ENCODE measurements at regions not wholly inside any gene's neighbourhood (a gene's known extent, or its start where the extent isn't known, plus 50 kb on each side); places are given as distances from the start of the nearest gene placed in this dataset.

DNA sequence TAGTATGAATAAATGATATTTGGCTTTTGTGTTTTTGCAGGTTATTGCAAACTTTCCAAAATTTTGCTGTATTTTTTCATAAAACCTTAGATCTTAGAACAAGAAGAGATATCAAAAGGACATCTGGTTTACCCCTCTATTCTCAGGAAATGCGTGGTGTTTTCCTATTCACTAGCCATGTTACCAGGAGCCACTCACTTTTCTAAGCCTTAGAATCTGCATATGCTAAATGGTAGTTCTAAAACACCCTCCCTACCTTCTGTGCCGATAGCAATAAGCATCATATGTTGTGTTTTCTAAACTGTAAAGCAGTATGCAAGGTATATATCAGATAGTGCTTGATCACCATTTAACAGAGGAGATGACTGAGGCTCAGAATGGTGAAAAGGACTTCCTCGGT, 715.0 kb upstream of the CELF2 start:
- intact Hi-C loops (cut with micrococcal nuclease; ENCODE audit: unreplicated experiment), result no loop called here
- TF ChIP-seq EZH2 (IDR thresholded peaks at IDR 0.05; ENCODE audit: low read depth) (no peak), CTCF (conservative IDR thresholded peaks at IDR 0.05) (no peak)
- Histone ChIP-seq H2AFZ (no peak overlapping the region), H3K9me3 (ENCODE audit: insufficient read depth, low read depth) (no peaks in the 10 kb centered on the region), H3K36me3 (ENCODE audit: low read depth) (no peaks in the 10 kb centered on the region), H3K9me2 (ENCODE audit: insufficient read depth) (no peaks in the 10 kb centered on the region), H4K20me1 (ENCODE audit: insufficient read depth) (no peaks in the 10 kb centered on the region), H3K4me3 (no peak overlapping the region), H3F3A (ENCODE audit: insufficient read depth, low read depth) (no peaks in the 10 kb centered on the region), H3K4me2 (no peak overlapping the region), H3K4me1 (replicated peaks; ENCODE audit: insufficient read depth) (no peaks in the 10 kb centered on the region), H3K27ac (no peak overlapping the region), H3K79me2 (ENCODE audit: low read depth) (no peaks in the 10 kb centered on the region), H3K27me3 (ENCODE audit: insufficient read depth, low read depth) (no peaks in the 10 kb centered on the region; the same call in 1 of the 2 replicates)
- no peak for DNase-seq
- BruUV-seq (replicated peaks), result no TSS peak
- ChIA-PET POLR2A (ENCODE audit: unreplicated experiment) (no interaction called here), CTCF (no interaction called here)

- POLR2A ChIA-PET (ENCODE audit: unreplicated experiment), result no interaction called here
- H3K9me2 ChIP-seq (ENCODE audit: insufficient read depth), result no peaks in the 10 kb centered on the region
- TF ChIP-seq CTCF (conservative IDR thresholded peaks at IDR 0.05) (no peak), EZH2 (IDR thresholded peaks at IDR 0.05; ENCODE audit: low read depth) (no peak)
- H3K36me3 ChIP-seq (ENCODE audit: low read depth), result no peaks in the 10 kb centered on the region
- no peak overlapping the region for H3K4me2 ChIP-seq
- H4K20me1 ChIP-seq (ENCODE audit: insufficient read depth), result no peaks in the 10 kb centered on the region
- CTCF ChIA-PET, result no interaction called here
- no peaks in the 10 kb centered on the region for H3K9me3 ChIP-seq (ENCODE audit: insufficient read depth, low read depth)
- no peak overlapping the region for H3K4me3 ChIP-seq
- no peaks in the 10 kb centered on the region for H3K4me1 ChIP-seq (replicated peaks; ENCODE audit: insufficient read depth)
- no peak overlapping the region for H3K27ac ChIP-seq
- H3K27me3 ChIP-seq (ENCODE audit: insufficient read depth, low read depth), result no peaks in the 10 kb centered on the region; the same call in 1 of the 2 replicates
- intact Hi-C loops (cut with micrococcal nuclease; ENCODE audit: unreplicated experiment), result no loop called here
- no peaks in the 10 kb centered on the region for H3K79me2 ChIP-seq (ENCODE audit: low read depth)
- H2AFZ ChIP-seq, result no peak overlapping the region
- no peak for DNase-seq
- H3F3A ChIP-seq (ENCODE audit: insufficient read depth, low read depth), result no peaks in the 10 kb centered on the region
- BruUV-seq (replicated peaks), result no TSS peak
These were observed 710.6 kb upstream of the CELF2 start for GRCh38 chr10:10307036-10307435.

DNA sequence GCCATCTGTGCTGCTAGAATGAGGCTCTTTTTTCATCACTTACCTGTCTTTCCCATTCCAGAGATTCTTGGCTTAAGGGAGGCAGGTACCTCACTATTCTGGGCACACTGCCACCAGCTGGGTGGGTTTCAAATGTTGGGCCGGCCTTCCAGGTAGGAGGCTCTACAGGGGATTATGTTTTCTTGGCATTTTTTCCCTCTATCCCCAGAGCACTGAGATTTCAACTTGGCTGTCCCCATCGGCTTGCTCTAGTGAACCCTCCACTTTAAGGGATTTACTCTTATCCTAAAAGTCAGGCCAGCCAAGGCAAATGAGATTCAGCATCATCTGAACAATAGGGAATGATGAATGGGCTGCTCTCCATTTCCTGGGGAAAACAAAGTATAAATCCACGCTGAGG, 710.1 kb upstream of the CELF2 start:
- intact Hi-C loops (cut with micrococcal nuclease; ENCODE audit: unreplicated experiment), result no loop called here
- Histone ChIP-seq H2AFZ (no peak overlapping the region), H4K20me1 (ENCODE audit: insufficient read depth) (no peaks in the 10 kb centered on the region), H3K4me2 (no peak overlapping the region), H3K36me3 (ENCODE audit: low read depth) (no peaks in the 10 kb centered on the region), H3K9me2 (ENCODE audit: insufficient read depth) (no peaks in the 10 kb centered on the region), H3K4me3 (no peak overlapping the region), H3K27ac (no peak overlapping the region), H3F3A (ENCODE audit: insufficient read depth, low read depth) (no peaks in the 10 kb centered on the region), H3K27me3 (ENCODE audit: insufficient read depth, low read depth) (no peaks in the 10 kb centered on the region; the same call in 1 of the 2 replicates), H3K4me1 (replicated peaks; ENCODE audit: insufficient read depth) (no peaks in the 10 kb centered on the region), H3K9me3 (ENCODE audit: insufficient read depth, low read depth) (no peaks in the 10 kb centered on the region), H3K79me2 (ENCODE audit: low read depth) (no peaks in the 10 kb centered on the region)
- BruUV-seq (replicated peaks), result no TSS peak
- DNase-seq, result no peak
- TF ChIP-seq CTCF (conservative IDR thresholded peaks at IDR 0.05) (no peak), EZH2 (IDR thresholded peaks at IDR 0.05; ENCODE audit: low read depth) (no peak)
- ChIA-PET CTCF (no interaction called here), POLR2A (ENCODE audit: unreplicated experiment) (no interaction called here)
